ENCODE measurements at regions not wholly inside any gene's neighbourhood (a gene's known extent, or its start where the extent isn't known, plus 50 kb on each side); places are given as distances from the start of the nearest gene placed in this dataset.

GRCh38 chr7:91527460-91527859 lies 263.2 kb downstream of the FZD1 start:
- DNase-seq (ENCODE audit: low read depth) = no peak
- no peak for TF ChIP-seq CTCF (IDR thresholded peaks at IDR 0.05; ENCODE audit: low read length, missing control alignments)
- no peak overlapping the region for H3K4me3 ChIP-seq (replicated peaks; ENCODE audit: low read depth, low read length)

- TF ChIP-seq CTCF (IDR thresholded peaks at IDR 0.05; ENCODE audit: low read length, missing control alignments) = no peak
- no peak for DNase-seq (ENCODE audit: low read depth)
- H3K4me3 ChIP-seq (replicated peaks; ENCODE audit: low read depth, low read length) = no peak overlapping the region
These were observed 269.8 kb downstream of the FZD1 start for GRCh38 chr7:91533996-91534395.

GRCh38 chr7:91537260-91538152 lies 273.3 kb downstream of the FZD1 start:
- H3K4me3 ChIP-seq (replicated peaks; ENCODE audit: low read depth, low read length) = no peak overlapping the region
- TF ChIP-seq CTCF (IDR thresholded peaks at IDR 0.05; ENCODE audit: low read length, missing control alignments) = no peak
- DNase-seq (ENCODE audit: low read depth) = no peak

- DNase-seq (ENCODE audit: low read depth) = no peak
- no peak for TF ChIP-seq CTCF (IDR thresholded peaks at IDR 0.05; ENCODE audit: low read length, missing control alignments)
- no peak overlapping the region for H3K4me3 ChIP-seq (replicated peaks; ENCODE audit: low read depth, low read length)
These were observed 277.4 kb downstream of the FZD1 start for GRCh38 chr7:91541641-91542040.

GRCh38 chr7:91543646-91544045 lies 279.4 kb downstream of the FZD1 start:
- TF ChIP-seq CTCF (IDR thresholded peaks at IDR 0.05; ENCODE audit: low read length, missing control alignments) = no peak
- no peak overlapping the region for H3K4me3 ChIP-seq (replicated peaks; ENCODE audit: low read depth, low read length)
- DNase-seq (ENCODE audit: low read depth) = no peak

- no peak overlapping the region for H3K4me3 ChIP-seq (replicated peaks; ENCODE audit: low read depth, low read length)
- no peak for DNase-seq (ENCODE audit: low read depth)
- no peak for TF ChIP-seq CTCF (IDR thresholded peaks at IDR 0.05; ENCODE audit: low read length, missing control alignments)
These were observed 285.6 kb downstream of the FZD1 start for GRCh38 chr7:91549878-91550277.

GRCh38 chr7:91550931-91551330 lies 286.7 kb downstream of the FZD1 start:
- no peak for TF ChIP-seq CTCF (IDR thresholded peaks at IDR 0.05; ENCODE audit: low read length, missing control alignments)
- no peak for DNase-seq (ENCODE audit: low read depth)
- no peak overlapping the region for H3K4me3 ChIP-seq (replicated peaks; ENCODE audit: low read depth, low read length)
